RPMI8226 (cell line): ENCODE measurements at regions not wholly inside any gene's neighbourhood (a gene's known extent, or its start where the extent isn't known, plus 50 kb on each side); places are given as distances from the start of the nearest gene placed in this dataset.
"Not testable (repeated sequence)": the region's sequence is repeated elsewhere in the genome, so short reads cannot be mapped to it uniquely, and the experiment has no call there.

Source experiments
- DNase-seq: peaks from one replicate; pipeline ENCODE4 v3.0.0-alpha.2; 2015

DNA sequence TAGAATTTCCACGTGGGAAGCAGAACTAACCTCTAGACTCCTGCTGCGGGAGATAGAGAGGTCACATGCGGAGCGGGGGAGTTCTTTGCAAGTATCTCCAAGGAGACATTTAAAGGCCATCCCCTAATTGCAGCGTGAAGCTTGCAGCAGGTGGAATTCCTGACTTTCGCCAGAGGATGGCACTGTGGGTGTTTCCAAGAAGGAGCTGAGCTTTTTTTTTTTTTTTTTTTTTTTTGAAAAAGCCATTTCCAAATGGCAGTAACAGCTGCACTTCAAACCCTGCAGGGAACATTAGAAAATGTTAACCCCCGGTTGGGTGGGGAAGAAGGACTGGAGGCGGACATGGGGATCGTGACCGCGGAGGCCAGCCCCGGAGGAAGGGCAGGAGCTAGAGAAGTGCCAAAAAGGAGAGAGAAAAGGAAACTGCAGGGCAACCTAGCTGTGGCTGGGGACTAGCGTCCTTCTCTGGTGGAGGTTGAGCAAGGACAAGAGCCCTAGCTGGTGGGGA, 487.7 kb downstream of the TYW1 start:
- peak; percentile 82 for DNase-seq

GRCh38 chr7:67486401-67486800, 489.8 kb downstream of the TYW1 start:
- DNase-seq = no peak

GRCh38 chr7:67487316-67487715, 490.7 kb downstream of the TYW1 start:
- no peak for DNase-seq

DNA sequence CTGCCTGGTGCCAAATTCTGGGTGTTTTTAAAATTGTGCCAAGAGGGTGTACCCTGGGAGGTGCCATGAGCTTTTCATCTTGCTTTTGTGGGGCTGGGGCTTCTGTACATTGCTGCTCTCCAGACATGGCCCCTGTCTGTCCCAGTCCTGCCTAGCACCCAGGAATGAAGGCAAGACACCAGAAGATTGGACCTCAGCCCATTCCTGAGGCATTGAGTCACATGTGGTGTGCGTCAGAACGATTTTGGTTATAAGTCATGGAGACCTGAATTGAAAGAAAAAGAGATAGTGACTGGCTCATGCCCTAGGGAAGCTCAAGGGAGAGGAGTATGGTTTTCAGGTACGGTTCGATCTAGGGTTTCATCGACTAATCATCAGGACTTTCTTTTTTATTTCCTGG, 493.2 kb downstream of the TYW1 start:
- DNase-seq = no peak

DNA sequence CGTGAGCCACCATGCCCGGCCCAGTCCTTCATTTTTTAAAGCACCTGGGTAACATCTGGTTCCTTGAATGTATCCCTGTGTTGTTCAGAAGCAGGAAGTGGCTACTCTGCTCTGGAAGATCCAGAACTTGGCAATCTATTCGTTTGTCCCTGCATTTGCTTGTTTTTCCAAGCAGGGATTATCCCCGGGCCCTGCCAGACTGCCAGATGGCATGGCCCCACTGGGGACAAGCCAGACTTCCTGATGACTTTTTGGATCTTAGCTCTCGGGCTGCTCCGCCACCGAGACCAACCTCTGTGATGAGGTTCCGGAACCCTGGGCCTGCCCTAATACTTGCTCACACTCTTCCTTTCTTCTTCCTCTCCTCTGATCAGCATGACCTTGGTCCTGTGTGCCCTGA, 496.7 kb downstream of the TYW1 start:
- no peak for DNase-seq

- DNase-seq = no peak
Measured at GRCh38 chr7:67496589-67496988, 500.0 kb downstream of the TYW1 start.

DNA sequence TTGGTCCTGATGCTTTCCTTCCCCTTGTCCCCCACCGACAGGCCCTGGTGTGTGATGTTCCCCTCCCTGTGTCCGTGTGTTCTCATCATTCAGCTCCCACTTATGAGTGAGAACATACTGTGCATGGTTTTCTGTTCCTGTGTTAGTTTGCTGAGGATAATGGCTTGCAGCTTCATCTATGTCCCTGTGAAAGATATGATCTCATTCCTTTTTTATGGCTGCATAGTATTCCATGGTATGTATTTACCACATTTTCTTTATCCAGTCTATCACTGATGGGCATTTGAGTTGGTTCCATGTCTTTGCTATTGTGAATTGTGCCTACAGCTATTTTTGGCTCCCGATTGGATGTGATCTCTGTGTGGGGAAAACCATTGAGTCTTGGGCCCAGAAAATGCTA, 501.3 kb downstream of the TYW1 start:
- DNase-seq = not testable (repeated sequence)

GRCh38 chr7:67502929-67503328, 506.3 kb downstream of the TYW1 start:
- no peak for DNase-seq

- no peak for DNase-seq
Measured at GRCh38 chr7:67505449-67505848, 508.8 kb downstream of the TYW1 start.

- no peak for DNase-seq
Measured at GRCh38 chr7:67512481-67512880, 515.8 kb downstream of the TYW1 start.

DNA sequence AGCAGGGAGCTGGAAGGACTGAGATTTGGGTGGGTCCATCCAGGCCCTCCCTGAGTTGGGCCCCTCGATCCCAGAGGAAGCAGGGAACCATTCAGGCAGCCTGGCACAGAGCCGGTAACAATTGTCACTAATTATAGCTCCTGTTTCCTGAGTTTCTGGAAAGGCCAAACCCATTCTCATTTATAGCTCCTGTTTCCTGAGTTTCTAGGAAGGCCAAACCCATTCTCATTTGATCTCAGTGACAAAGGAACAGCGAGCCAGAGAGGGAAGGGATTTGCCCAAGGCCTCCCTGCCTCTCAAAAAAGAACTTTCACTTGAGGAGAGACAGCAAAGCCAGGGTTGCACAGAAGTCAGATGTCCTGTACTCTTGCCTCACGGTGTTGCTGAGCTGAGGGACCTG, 521.9 kb downstream of the TYW1 start:
- no peak for DNase-seq

DNA sequence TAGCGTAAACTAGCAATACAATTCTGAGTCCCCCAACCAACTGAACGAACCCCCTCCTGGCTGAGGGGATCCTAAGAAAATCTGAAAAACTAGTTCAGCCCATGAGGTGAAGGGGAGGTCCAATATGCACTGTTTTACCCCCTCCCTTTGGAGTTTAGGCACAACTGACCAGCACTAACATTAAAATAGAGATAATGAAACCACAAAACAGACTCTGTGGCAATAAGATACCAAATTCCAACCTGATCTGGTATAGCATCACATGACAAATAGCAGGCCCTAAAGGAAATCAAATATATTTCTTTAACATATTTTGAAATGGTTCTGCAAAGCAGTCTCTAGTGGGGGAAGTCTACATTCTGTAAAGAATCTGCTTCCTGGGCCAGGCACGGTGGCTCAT, 522.5 kb downstream of the TYW1 start:
- no peak for DNase-seq

DNA sequence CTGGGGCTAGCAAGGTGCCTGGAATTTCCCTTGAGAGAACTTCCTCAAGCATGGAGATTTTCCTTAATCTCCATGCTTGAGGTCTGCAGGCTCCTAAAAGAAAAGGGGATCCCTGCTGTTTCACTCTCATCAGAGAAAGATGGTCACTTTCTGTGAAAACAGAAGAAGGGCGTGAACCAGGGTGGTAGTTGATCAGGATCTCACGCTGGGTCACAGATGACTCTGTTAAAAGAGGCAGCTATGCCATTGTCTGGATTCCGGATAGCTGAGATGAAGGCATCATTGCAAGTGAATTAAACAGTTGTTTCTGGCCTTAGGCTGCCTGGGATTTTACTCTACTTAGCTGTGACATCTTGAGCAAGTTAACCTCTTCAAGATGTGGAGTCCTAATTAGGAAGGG, 525.9 kb downstream of the TYW1 start:
- DNase-seq = no peak

DNA sequence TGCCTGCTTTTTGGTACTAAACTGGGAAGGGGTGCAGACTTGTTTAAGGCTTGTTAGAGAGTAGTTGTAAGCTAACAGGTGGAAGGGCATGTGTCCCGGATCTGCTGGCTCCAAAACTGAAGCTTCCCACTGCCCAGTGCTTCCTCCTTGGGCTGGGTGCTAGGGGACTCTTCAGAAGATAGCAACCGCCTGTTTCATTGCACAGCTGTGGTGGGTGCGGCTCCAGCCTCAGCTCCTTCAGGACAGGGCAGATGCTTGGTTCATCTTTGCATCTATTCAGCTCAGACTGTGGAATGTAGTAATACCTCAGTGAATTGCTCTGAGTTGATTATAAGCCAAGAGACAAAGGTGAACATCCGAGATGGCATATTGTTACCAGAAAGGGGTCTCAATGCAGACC, 527.1 kb downstream of the TYW1 start:
- DNase-seq = no peak

- DNase-seq = no peak
Measured at GRCh38 chr7:67525588-67525987, 529.0 kb downstream of the TYW1 start.

GRCh38 chr7:67535241-67535989, 538.8 kb downstream of the TYW1 start:
- no peak for DNase-seq

- DNase-seq = no peak
Measured at GRCh38 chr7:67542916-67543315, 546.3 kb downstream of the TYW1 start.

DNA sequence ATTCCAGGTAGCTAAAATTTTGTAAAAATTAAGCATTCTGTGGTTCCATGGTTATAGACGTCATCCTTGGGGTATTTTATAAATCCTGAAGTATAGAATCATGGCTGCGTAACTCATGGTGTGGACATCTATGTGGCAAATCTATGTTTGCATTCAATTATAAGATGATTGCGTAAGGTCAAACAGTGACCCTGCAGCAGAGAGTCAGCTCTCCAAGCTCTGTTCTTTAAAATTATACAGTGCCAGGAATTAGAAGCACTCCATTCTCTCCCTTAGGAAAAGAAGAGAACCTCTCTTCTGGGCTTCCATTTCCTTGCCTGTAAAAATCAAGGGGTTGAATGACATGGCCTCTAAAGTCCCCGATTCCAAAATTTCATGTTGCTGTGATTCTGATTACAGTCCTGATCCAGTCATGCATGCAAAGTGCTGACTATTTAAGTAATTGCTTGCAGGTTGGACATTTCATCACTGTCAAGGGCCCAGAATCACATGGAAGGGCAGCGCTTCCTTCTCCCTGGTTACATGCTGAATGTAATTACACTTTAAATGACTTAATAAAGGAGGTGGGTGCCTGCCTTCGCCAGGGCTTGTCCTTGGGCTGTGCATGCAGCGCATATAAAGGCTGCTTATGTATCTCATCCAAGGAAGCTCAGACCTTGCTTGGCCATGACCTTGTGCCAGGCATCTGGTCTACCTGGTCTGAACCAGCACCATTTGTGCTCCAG, 550.7 kb downstream of the TYW1 start:
- DNase-seq = no peak

- DNase-seq = no peak
Measured at GRCh38 chr7:67549126-67549525, 552.5 kb downstream of the TYW1 start.

DNA sequence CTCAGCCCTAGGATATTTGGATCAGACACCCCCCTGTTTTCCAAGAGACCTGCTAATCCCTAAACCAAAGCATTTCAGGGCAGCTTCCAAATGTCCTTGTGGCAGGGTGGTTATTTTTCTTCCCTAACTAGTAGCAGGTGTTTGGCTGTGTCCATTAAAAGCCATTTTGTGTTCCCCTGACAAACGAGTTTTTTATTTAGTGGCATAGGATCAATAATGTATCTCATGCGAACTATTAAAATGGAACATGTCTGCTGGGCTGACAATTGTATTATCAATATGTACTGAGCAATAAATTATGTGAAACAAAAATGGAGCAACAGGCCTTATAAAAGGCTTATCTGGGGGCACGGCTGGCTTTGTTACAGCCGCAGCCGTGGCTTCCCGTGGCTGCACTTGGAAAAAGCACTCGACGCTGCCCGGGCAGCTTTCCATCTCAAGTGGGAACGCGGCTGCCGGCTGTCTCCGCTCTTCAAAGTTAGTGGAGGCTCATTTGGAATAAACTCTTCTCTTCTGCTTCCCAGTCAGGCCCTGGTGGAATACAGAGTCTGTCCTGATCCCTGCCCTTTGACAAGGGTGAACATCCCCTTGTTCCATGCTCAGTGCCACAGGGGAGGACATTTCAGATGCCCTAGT, 554.3 kb downstream of the TYW1 start:
- no peak for DNase-seq

DNA sequence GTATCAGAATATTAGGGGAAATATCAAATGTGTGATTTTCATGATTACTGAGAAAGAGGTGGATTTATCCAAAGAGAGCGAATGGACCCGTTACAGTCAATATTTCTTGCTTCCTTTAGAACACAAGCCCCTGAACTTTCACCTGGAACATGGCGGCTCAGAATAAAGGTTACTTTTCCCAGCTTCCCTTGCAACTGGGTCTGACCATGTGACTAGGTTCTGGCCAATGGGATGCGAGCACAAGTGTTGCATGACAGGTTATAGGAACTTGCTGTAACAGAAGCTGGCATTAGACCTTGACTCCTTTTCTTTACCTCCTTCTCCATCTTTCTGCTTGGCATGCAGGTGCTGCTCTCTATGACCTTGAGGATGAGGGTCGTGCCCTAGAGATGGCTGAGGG, 556.1 kb downstream of the TYW1 start:
- no peak for DNase-seq

GRCh38 chr7:67553378-67553777, 556.7 kb downstream of the TYW1 start:
- no peak for DNase-seq

DNA sequence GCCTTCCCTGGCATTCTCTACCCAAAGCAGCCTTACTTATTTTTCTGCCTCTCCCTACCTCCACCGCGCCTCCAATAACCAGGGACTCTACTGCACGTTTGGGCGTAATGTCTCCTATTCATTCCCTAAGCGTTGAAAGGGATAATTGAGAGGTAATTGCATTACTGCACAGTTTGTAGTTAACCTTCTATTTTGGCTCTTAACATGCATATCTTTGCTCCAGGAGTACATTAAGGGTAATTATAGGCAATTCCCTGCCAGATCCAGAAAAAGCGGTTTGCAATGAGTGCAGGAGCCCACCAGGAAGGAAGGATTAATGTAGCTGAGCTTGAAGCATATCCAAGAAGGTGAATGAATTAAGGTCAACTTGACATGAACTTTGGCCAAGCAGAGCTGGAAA, 558.4 kb downstream of the TYW1 start:
- no peak for DNase-seq

DNA sequence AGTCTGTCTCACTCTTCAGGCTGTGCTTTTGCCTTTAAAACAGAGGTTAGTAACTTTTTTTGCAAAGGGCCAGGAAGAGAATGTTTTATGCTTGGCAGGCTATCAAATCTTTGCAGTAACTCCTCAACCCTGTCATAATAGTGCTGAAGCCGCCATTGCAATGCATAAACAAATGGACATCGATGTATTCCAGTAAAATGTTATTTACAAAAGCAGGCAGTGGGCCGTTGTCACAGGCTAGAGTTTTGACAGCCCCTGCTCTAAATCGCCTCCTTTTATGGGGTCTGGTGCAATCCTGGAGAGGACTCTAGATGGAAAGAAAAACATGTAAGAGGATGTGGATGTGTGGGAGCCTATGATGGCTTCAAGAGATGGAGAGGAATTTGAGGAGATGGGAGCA, 568.3 kb downstream of the TYW1 start:
- DNase-seq = no peak
